Heart right ventricle (tissue), 16 donors: ENCODE measurements at regions not wholly inside any gene's neighbourhood (a gene's known extent, or its start where the extent isn't known, plus 50 kb on each side); places are given as distances from the start of the nearest gene placed in this dataset.

ENCODE experiments used
- ATAC-seq, 8 donors: fragments of 200-7000 bp; cut with Tn5 transposase; one replicate each; pipeline ENCODE4 v1.9.1; 2020; ENCODE audit warnings: mild to moderate bottlenecking in 8 of 8, moderate library complexity in 8 of 8, moderate number of reproducible peaks in 1 of 8
- DNase-seq, 2 donors: peaks; one replicate each; pipeline ENCODE4 v3.0.0-alpha.2; 2020
- H3K27ac ChIP-seq, 10 donors: fragments of 200-600 bp; sonication (generic) in 2 of 10; one replicate each; pipeline versions ENCODE4 v1.5.0 to v1.8.0; 2020 to 2022; ENCODE audit warnings: mild to moderate bottlenecking in 3 of 10
- H3K27me3 ChIP-seq, 7 donors: fragments of 200-600 bp; one replicate each; pipeline ENCODE4 v1.8.0; 2021 to 2022; ENCODE audit warnings: mild to moderate bottlenecking in 2 of 7
- H3K36me3 ChIP-seq, 9 donors: fragments of 200-600 bp; sonication (generic) in 1 of 9; one replicate each; pipeline versions ENCODE4 v1.5.0 to v1.8.0; 2020 to 2022; ENCODE audit warnings: mild to moderate bottlenecking in 2 of 9
- H3K4me1 ChIP-seq, 9 donors: fragments of 200-600 bp; sonication (generic) in 1 of 9; one replicate each; pipeline versions ENCODE4 v1.5.0 to v1.8.0; 2020 to 2022; ENCODE audit warnings: mild to moderate bottlenecking in 4 of 9
- H3K4me3 ChIP-seq, 10 donors: fragments of 200-600 bp; sonication (generic) in 2 of 10; one replicate each; pipeline versions ENCODE4 v1.5.0 to v1.8.0; 2020 to 2022; ENCODE audit warnings: mild to moderate bottlenecking in 7 of 10, moderate library complexity in 2 of 10
- H3K9me3 ChIP-seq, 11 donors: fragments of 200-600 bp in 10 of 11; sonication (generic) in 2 of 11; one replicate each; pipeline versions ENCODE4 v1.5.0 to v1.8.0; 2013 to 2022; ENCODE audit warnings: mild to moderate bottlenecking in 2 of 11, control low read depth in 1 of 11, moderate library complexity in 1 of 11
- WGBS, 2 donors: extraction: QIAGEN DNeasy Blood & Tissue Kit; methylation state at CpG; one replicate each; pipeline ENCODE4 v1.1.7; 2013; ENCODE audit warnings: inconsistent platforms in 1 of 2; 5-methylcytosine and 5-hydroxymethylcytosine counted together
- intact Hi-C, 10 donors: fragments of 100-400 bp; cut with DNase I; formaldehyde crosslinking; loops; one replicate each; pipeline versions ENCODE4 v1.11.1 to v1.14.2; 2022
- TF ChIP-seq, protein P1 (sequence below), 9 donors: fragments of 200-600 bp; sonication (generic) in 2 of 9; IDR thresholded peaks; one replicate each; pipeline versions ENCODE4 v1.5.0 to v1.8.0; 2021 to 2022; ENCODE audit warnings: antibody characterized with exemption in 9 of 9, mild to moderate bottlenecking in 5 of 9, moderate library complexity in 1 of 9
- donor health status: Arrhythmogenic right ventricular cardiomyopathy.
- donor health status: ischemic (EF 13 %, LVEDD 7.1; RV severe dilation, severe dysfunction).
- donor health status: healthy with polysubstance abuse.
- donor health status: DM: no; HTN: yes; CAD: no.
- donor health status: DM: no; HTN: no; CAD: no.
- donor health status: ischemic (EF 25% LVEDD 6.9; RV normal size, moderate dysfunction).
- donor health status: ischemic (EF 25% LVEDD 5.7; RV mildly dilated, moderate dysfunction).
- donor health status: healthy.
- donor health status: DM: yes; HTN: yes; CAD: no.
- donor health status: Ischemic cardiomyopathy.
- donor health status: ischemic (EF 35%, LVEDD 5.7; RV mildly dilated, moderate dysfunction).
- donor health status: nonischemic (EF 11% LVEDD 7.7; RV severe dilation, severe dysfunction).
- donor health status: DM: yes; HTN: yes; CAD: no.
- donor health status: PGD.
- donor health status: ischemic (EF 29% LVEDD 5.4; RV normal size, mild dysfunction).
- donor health status: nonischemic (EF 23%, LVEDD 6.1; RV moderate dilation, normal function).

- no peak for ATAC-seq
- Histone ChIP-seq H3K4me1 (no peaks in the 10 kb centered on the region), H3K4me3 (no peak overlapping the region), H3K27ac (no peak overlapping the region), H3K9me3 (peaks cover 0 to 2% (median 0%) of the 10 kb centered on the region in 11 donors), H3K36me3 (no peaks in the 10 kb centered on the region), H3K27me3 (peaks cover 0 to 6% (median 0%) of the 10 kb centered on the region in 7 donors)
- DNase-seq, result no peak
- TF ChIP-seq, protein P1, sequence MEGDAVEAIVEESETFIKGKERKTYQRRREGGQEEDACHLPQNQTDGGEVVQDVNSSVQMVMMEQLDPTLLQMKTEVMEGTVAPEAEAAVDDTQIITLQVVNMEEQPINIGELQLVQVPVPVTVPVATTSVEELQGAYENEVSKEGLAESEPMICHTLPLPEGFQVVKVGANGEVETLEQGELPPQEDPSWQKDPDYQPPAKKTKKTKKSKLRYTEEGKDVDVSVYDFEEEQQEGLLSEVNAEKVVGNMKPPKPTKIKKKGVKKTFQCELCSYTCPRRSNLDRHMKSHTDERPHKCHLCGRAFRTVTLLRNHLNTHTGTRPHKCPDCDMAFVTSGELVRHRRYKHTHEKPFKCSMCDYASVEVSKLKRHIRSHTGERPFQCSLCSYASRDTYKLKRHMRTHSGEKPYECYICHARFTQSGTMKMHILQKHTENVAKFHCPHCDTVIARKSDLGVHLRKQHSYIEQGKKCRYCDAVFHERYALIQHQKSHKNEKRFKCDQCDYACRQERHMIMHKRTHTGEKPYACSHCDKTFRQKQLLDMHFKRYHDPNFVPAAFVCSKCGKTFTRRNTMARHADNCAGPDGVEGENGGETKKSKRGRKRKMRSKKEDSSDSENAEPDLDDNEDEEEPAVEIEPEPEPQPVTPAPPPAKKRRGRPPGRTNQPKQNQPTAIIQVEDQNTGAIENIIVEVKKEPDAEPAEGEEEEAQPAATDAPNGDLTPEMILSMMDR (IDR thresholded peaks at IDR 0.05), result no peak
- intact Hi-C loops, result no loop called here
Observed at GRCh38 chr12:115426732-115427131, 742.8 kb upstream of the TBX3 start.

- ATAC-seq, result no peak
- DNase-seq, result no peak
- H3K36me3 ChIP-seq, result no peaks in the 10 kb centered on the region
- intact Hi-C loops, result no loop called here
- no peaks in the 10 kb centered on the region for H3K4me1 ChIP-seq
- 92 to 96% methylated on average over 1 of the region's 1 CpG for WGBS, 2 donors
- H3K9me3 ChIP-seq, result no peaks in the 10 kb centered on the region
- TF ChIP-seq, protein P1 (IDR thresholded peaks at IDR 0.05), result no peak
- no peak overlapping the region for H3K27ac ChIP-seq
- peaks cover 0 to 6% (median 0%) of the 10 kb centered on the region in 7 donors for H3K27me3 ChIP-seq
- no peak overlapping the region for H3K4me3 ChIP-seq
Observed at GRCh38 chr12:115424003-115424402, 740.0 kb upstream of the TBX3 start.

DNA sequence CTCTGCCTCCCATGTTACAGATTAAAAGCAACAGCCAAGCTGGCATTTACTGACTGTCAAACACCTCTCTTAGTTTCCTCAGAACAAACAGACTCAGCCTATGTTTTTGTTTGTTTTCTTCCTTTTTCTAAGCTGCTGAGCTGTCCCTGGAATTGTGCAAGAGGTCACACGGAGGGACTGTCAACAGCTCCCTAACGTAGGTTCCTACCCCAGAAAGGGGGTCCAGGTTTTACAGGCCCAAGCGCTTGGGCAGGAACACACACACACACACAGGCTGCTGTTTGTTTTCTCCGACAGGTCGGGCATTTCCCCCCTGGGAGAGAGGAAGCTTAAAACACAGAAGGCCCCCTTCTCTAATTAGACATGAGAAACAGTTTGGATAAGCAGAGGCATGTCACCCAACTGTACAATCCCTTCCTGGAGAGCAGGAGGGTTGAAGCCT is 739.6 kb upstream of the TBX3 start:
- TF ChIP-seq, protein P1 (IDR thresholded peaks at IDR 0.05), result no peak
- intact Hi-C loops, result no loop called here

GRCh38 chr12:115422845-115423545 is 739.0 kb upstream of the TBX3 start:
- intact Hi-C loops, result no loop called here
- Histone ChIP-seq H3K27me3 (peaks cover 0 to 6% (median 0%) of the 10 kb centered on the region in 7 donors), H3K4me1 (no peaks in the 10 kb centered on the region), H3K36me3 (no peaks in the 10 kb centered on the region), H3K27ac (no peak overlapping the region), H3K4me3 (no peak overlapping the region), H3K9me3 (no peaks in the 10 kb centered on the region)
- ATAC-seq (no peak), DNase-seq (no peak)
- TF ChIP-seq, protein P1 (IDR thresholded peaks at IDR 0.05), result no peak

More for the DNA sequence above, 739.6 kb upstream of the TBX3 start:
- Histone ChIP-seq H3K4me1 (no peaks in the 10 kb centered on the region), H3K27ac (no peak overlapping the region), H3K4me3 (no peak overlapping the region), H3K9me3 (no peaks in the 10 kb centered on the region), H3K27me3 (peaks cover 0 to 6% (median 0%) of the 10 kb centered on the region in 7 donors), H3K36me3 (no peaks in the 10 kb centered on the region)
- 57 to 58% methylated on average over 5 of the region's 5 CpGs for WGBS, 2 donors
- DNase-seq (no peak), ATAC-seq (no peak)
